ENCODE measurements at regions not wholly inside any gene's neighbourhood (a gene's known extent, or its start where the extent isn't known, plus 50 kb on each side); places are given as distances from the start of the nearest gene placed in this dataset.
A peak's percentile ranks its signal among the peaks of the same experiment; 100 is the strongest.

- TF ChIP-seq SP2 (tag by site-specific recombination; IDR thresholded peaks at IDR 0.05) (no peak), ZNF155 (tag by site-specific recombination; IDR thresholded peaks at IDR 0.05) (no peak), TRIM28 (IDR thresholded peaks at IDR 0.05; ENCODE audit: borderline replicate concordance, low read length) (no peak), GLIS2 (tag by site-specific recombination; IDR thresholded peaks at IDR 0.05) (no peak), ZNF747 (tag by site-specific recombination; IDR thresholded peaks at IDR 0.05) (no peak)
Observed at GRCh38 chr14:95603415-95603814, 68.6 kb downstream of the GLRX5 start (continued).

GRCh38 chr14:95606266-95606665, 71.4 kb downstream of the GLRX5 start:
- Histone ChIP-seq H3K27ac (ENCODE audit: extremely low read depth, low read depth, low read length) (no peak overlapping the region), H3K4me1 (ENCODE audit: control insufficient read depth, insufficient read depth, low read length) (no peaks in the 10 kb centered on the region), H3K4me3 (ENCODE audit: low read depth, low read length) (no peak overlapping the region), H3K36me3 (ENCODE audit: control insufficient read depth in 2 of 2, insufficient read depth in 1 of 2, low read length in 2 of 2) (no peaks in the 10 kb centered on the region), H3K9me3 (ENCODE audit: control insufficient read depth, insufficient read depth, low read depth, low read length) (no peaks in the 10 kb centered on the region)
- TF ChIP-seq MZF1 (tag by site-specific recombination; IDR thresholded peaks at IDR 0.05; ENCODE audit: borderline replicate concordance) = no peak
- CTCF ChIA-PET = interaction anchor here (0.7 to 1.9 kb wide), 6 partner anchors 13 to 492 kb away, joined by 3 to 8 read pairs (median 4); no protein-coding TSS in a partner anchor
- POLR2A ChIA-PET = no interaction called here

DNA sequence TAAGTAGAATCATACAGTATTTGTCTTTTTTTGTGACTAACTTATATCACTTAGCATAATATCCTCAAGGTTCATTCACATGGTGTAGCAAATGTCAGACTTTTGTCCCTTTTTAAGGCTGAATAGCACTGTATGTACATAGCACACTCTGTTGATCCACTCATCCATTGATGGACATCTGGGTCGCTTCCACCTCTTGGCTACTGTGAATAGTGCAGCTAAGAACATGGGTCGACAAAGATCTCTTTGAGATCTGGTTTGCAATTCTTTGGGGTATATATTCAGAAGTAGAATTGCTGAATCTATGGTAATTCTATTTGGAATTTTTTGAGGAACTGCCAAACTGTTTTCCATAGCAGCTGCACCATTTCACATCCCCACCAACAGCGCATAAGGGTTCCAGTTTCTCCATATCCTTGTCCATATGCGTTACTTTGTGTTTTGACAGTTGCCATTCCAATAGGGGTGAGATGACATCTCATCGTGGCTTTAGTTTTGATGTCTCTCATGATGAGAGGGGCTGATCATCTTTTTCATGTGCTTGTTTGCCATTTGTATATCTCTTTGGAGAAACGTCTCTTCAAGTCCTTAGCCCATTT, 73.9 kb downstream of the GLRX5 start:
- ChIA-PET POLR2A (no interaction called here), CTCF (interaction anchor here (1.1 to 1.7 kb wide), 3 partner anchors 11 to 385 kb away, joined by 3 to 7 read pairs (median 4); no protein-coding TSS in a partner anchor)
- H3K4me1 ChIP-seq (ENCODE audit: control insufficient read depth, insufficient read depth, low read length) = no peaks in the 10 kb centered on the region
- H3K27ac ChIP-seq (ENCODE audit: extremely low read depth, low read depth, low read length) = no peak overlapping the region
- no peak for TF ChIP-seq ZNF792 (tag by site-specific recombination; IDR thresholded peaks at IDR 0.05)
- TF ChIP-seq, protein P1, sequence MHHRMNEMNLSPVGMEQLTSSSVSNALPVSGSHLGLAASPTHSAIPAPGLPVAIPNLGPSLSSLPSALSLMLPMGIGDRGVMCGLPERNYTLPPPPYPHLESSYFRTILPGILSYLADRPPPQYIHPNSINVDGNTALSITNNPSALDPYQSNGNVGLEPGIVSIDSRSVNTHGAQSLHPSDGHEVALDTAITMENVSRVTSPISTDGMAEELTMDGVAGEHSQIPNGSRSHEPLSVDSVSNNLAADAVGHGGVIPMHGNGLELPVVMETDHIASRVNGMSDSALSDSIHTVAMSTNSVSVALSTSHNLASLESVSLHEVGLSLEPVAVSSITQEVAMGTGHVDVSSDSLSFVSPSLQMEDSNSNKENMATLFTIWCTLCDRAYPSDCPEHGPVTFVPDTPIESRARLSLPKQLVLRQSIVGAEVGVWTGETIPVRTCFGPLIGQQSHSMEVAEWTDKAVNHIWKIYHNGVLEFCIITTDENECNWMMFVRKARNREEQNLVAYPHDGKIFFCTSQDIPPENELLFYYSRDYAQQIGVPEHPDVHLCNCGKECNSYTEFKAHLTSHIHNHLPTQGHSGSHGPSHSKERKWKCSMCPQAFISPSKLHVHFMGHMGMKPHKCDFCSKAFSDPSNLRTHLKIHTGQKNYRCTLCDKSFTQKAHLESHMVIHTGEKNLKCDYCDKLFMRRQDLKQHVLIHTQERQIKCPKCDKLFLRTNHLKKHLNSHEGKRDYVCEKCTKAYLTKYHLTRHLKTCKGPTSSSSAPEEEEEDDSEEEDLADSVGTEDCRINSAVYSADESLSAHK (tag by site-specific recombination; IDR thresholded peaks at IDR 0.05) = no peak
- no peak for TF ChIP-seq GLI4 (tag by site-specific recombination; IDR thresholded peaks at IDR 0.05)
- no peak for TF ChIP-seq FEZF1 (tag by site-specific recombination; IDR thresholded peaks at IDR 0.05)
- TF ChIP-seq, protein P2, sequence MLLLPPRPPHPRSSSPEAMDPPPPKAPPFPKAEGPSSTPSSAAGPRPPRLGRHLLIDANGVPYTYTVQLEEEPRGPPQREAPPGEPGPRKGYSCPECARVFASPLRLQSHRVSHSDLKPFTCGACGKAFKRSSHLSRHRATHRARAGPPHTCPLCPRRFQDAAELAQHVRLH (tag by site-specific recombination; IDR thresholded peaks at IDR 0.05) = no peak
- TF ChIP-seq ZXDB (tag by site-specific recombination; IDR thresholded peaks at IDR 0.05) = no peak
- no peak for TF ChIP-seq GLI2 (tag by site-specific recombination; IDR thresholded peaks at IDR 0.05; ENCODE audit: borderline replicate concordance, low read depth)
- TF ChIP-seq SCRT2 (tag by site-specific recombination; IDR thresholded peaks at IDR 0.05) = no peak
- no peak for TF ChIP-seq ZBTB48 (tag by site-specific recombination; IDR thresholded peaks at IDR 0.05)
- no peak for TF ChIP-seq ZNF701 (tag by site-specific recombination; IDR thresholded peaks at IDR 0.05)
- TF ChIP-seq ZNF350 (tag by site-specific recombination; IDR thresholded peaks at IDR 0.05) = no peak
- TF ChIP-seq KLF8 (tag by site-specific recombination; IDR thresholded peaks at IDR 0.05) = no peak
- no peak overlapping the region for H3K4me3 ChIP-seq (ENCODE audit: low read depth, low read length)
- H3K36me3 ChIP-seq (ENCODE audit: control insufficient read depth in 2 of 2, insufficient read depth in 1 of 2, low read length in 2 of 2) = no peaks in the 10 kb centered on the region
- no peaks in the 10 kb centered on the region for H3K9me3 ChIP-seq (ENCODE audit: control insufficient read depth, insufficient read depth, low read depth, low read length)

GRCh38 chr14:95609398-95609990, 74.6 kb downstream of the GLRX5 start:
- H3K4me3 ChIP-seq (ENCODE audit: low read depth, low read length) = no peak overlapping the region
- CTCF ChIA-PET = interaction anchor here (0.6 to 1.2 kb wide), 8 partner anchors 10 to 239 kb away, joined by 3 to 10 read pairs (median 4); no protein-coding TSS in a partner anchor
- no peaks in the 10 kb centered on the region for H3K36me3 ChIP-seq (ENCODE audit: control insufficient read depth in 2 of 2, insufficient read depth in 1 of 2, low read length in 2 of 2)
- H3K4me1 ChIP-seq (ENCODE audit: control insufficient read depth, insufficient read depth, low read length) = no peaks in the 10 kb centered on the region
- POLR2A ChIA-PET = no interaction called here
- TF ChIP-seq ZNF423 (tag by site-specific recombination; IDR thresholded peaks at IDR 0.05) (no peak), ZNF654 (tag by site-specific recombination; IDR thresholded peaks at IDR 0.05; ENCODE audit: low read depth) (peak; percentile 75), CTCF (tag by site-specific recombination; IDR thresholded peaks at IDR 0.05) (0 out of 2 replicates have a peak, but pooled peaks have one; percentile 15), GLI2 (tag by site-specific recombination; IDR thresholded peaks at IDR 0.05; ENCODE audit: borderline replicate concordance, low read depth) (no peak), ZNF558 (tag by site-specific recombination; IDR thresholded peaks at IDR 0.05) (no peak)
- H3K9me3 ChIP-seq (ENCODE audit: control insufficient read depth, insufficient read depth, low read depth, low read length) = no peaks in the 10 kb centered on the region
- no peak overlapping the region for H3K27ac ChIP-seq (ENCODE audit: extremely low read depth, low read depth, low read length)

Measured in HEK293 (cell line).